GM19025 (cell line): ENCODE measurements at regions not wholly inside any gene's neighbourhood (a gene's known extent, or its start where the extent isn't known, plus 50 kb on each side); places are given as distances from the start of the nearest gene placed in this dataset.
"Not testable (repeated sequence)": the region's sequence is repeated elsewhere in the genome, so short reads cannot be mapped to it uniquely, and the experiment has no call there.

Source experiments
- ATAC-seq: cut with Tn5 transposase; IDR thresholded peaks from one replicate; pipeline ENCODE4 v1.9.1; 2021; ENCODE audit warnings: mild to moderate bottlenecking, low read depth, moderate library complexity; ENCODE audit not compliant: unreplicated experiment

DNA sequence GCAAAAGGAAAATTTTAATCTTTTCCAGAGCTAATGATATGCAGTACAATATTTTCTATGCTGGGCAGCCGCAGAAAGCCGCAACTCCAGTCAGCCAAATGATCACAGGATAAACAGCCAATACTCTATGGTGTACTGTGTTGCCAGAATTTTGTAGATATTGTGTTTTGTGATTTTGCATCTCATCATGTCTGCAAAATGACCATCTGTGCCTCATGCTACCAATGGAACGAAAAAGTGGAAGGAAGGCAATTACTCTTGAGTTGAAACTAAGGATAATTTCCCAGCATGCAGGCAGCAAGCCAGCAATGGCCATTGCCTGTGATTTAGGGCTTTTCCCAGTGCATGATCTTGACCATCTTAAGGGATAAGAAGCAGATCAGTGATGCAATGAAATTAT, 891.9 kb downstream of the PLOD2 start:
- ATAC-seq: no peak

GRCh38 chr3:145272684-145273083, 888.3 kb downstream of the PLOD2 start:
- ATAC-seq: no peak

GRCh38 chr3:145282505-145282904, 878.5 kb downstream of the PLOD2 start:
- ATAC-seq: no peak

- ATAC-seq: peak; percentile 49
These were observed 874.0 kb downstream of the PLOD2 start for GRCh38 chr3:145286937-145287336.

DNA sequence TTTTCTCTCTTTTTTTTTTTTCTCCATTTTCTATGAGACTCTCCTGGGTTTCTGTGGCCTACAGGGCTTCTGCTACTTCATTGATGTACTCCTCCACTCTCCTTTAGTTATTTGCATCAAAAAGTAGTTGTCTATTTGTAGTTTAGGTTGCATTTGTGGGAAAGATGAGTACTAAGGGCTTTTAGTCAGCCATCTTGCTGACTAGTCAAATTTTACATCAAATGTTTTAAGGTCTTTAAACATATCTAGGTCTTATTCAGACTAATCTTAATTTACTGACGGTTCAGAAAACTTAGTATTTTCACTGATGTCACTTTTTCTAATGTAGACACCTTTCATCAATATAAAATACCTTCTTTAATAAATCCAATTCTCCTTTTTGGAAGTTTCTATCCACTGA, 871.0 kb downstream of the PLOD2 start:
- ATAC-seq: no peak

- no peak for ATAC-seq
These were observed 866.4 kb downstream of the PLOD2 start for GRCh38 chr3:145294572-145294971.

GRCh38 chr3:145307272-145307671, 853.7 kb downstream of the PLOD2 start:
- ATAC-seq: no peak

DNA sequence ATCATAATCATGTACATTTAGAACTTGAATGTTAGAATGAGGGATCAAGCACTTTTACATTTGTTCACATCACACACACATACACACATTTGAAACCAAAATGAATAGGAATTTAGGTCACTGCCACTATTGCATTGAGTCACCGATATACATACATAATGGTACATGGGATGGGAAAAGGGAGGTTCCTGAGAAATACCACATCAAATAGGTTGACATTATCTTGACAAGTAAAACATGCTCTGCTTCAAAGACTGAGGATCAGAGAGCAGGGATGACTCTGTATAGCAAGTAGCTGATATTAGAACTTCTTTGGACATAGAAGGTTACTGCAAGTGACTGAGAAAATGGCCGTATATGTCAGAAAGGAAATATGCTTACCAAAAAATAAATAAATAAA, 847.2 kb downstream of the PLOD2 start:
- no peak for ATAC-seq

DNA sequence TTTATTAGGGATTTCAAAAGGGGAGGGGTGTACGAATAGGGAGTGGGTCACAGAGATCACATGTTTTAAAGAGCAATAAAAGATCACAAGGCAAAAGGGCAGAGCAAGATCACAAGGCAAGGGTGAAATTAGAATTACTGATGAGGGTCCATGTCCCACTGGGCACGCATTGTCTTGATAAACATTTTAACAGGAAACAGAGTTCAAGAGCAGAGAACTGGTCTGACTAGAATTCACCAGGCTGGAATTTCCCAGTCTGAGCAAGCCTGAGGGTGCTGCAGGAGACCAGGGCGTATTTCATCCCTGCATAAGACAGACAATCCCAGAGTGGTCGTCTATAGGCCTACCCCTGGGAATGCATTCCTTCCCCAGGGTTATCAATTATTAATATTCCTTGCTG, 844.7 kb downstream of the PLOD2 start:
- not testable (repeated sequence) for ATAC-seq

DNA sequence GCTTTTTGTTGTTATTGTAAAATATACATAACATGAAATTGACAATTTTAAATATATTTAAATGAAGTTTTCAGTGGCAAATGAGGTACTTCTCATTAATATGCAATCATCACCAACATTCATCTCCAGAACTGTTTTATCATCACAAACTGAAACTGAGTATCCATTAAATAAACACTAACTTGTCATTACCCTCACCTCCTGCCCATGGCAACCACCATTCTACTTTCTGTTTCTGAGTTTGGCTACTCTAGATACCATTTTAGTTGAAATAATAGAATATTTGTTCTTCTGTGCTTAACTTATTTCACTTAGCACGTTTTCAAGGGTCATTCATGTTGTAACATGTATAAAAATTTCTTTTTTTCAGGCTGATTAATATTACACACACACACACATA, 834.3 kb downstream of the PLOD2 start:
- no peak for ATAC-seq

- not testable (repeated sequence) for ATAC-seq
These were observed 827.6 kb downstream of the PLOD2 start for GRCh38 chr3:145333427-145333826.

DNA sequence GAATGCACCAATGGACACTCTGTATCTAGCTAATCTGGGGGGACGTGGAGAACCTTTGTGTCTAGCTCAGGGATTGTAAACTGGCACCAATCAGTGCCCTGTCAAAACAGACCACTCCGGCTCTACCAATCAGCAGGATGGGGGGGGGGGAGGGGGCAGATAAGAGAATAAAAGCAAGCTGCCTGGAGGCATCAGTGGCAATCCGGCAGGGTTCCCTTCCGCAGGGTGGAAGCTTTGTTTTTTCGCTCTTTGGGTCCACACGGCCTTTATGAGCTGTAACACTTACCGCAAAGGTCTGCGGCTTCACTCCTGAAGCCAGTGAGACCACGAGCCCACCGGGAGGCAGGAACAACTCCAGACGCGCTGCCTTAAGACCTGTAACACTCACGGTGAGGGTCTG, 827.1 kb downstream of the PLOD2 start:
- no peak for ATAC-seq

GRCh38 chr3:145355206-145355605, 805.8 kb downstream of the PLOD2 start:
- no peak for ATAC-seq

DNA sequence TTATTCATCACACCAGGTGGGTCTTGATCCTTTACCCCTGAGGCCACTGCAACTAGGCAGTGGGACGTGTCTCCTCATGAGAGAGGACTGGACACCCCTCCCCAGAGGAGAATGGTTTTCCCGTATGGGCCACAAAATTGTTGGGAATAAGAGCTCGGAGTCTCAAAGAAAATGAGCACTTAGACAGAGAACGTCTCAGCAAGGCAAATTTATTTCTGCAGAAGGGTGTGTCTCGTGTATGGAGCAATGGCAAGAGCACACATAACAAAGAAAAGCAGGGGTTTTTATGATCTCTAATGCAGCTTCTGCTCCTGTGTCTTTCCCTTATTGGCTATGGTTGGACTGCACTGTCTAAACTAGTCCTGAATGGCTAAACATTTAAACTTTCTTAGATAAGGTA, 803.5 kb downstream of the PLOD2 start:
- ATAC-seq: no peak

GRCh38 chr3:145359040-145359439, 801.9 kb downstream of the PLOD2 start:
- no peak for ATAC-seq

DNA sequence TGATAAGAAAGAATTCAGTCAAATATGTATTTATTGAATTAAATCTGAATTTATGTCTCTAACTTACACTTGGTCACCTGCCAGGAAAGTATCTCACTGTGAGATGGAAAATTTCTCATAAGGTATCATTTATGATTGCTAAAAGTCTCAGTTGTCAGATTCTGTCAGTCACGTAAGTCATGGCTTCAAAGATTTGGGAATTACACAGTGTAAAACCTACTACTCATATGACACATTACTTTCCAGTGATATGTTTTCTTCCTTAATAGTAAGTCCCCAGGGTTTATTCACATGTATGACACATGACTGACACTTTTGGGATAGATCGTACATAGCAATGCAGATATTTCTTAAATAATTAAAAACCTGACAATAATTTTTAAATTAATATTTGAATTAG, 792.2 kb downstream of the PLOD2 start:
- ATAC-seq: no peak

DNA sequence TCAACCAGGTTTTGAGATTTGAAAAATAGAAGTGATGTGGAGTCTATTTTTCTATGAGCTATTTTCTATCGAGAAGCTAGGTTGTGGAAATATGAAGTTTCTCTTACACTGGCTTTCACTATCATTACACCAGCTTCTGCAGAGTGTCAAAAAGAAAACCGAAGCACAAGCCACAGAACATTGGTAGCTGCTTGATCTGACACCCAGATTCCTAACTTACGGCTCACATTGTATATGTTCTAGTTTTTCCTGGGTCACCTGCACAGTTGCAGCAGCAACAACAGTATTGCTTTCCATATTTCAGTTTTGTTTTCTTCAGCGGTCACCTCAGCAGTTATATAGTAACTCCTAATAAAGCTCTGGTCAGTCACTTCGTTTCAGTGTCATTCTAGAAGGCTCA, 790.1 kb downstream of the PLOD2 start:
- ATAC-seq: no peak

- no peak for ATAC-seq
These were observed 783.7 kb downstream of the PLOD2 start for GRCh38 chr3:145377301-145377700.

GRCh38 chr3:145383416-145383815, 777.6 kb downstream of the PLOD2 start:
- ATAC-seq: no peak

DNA sequence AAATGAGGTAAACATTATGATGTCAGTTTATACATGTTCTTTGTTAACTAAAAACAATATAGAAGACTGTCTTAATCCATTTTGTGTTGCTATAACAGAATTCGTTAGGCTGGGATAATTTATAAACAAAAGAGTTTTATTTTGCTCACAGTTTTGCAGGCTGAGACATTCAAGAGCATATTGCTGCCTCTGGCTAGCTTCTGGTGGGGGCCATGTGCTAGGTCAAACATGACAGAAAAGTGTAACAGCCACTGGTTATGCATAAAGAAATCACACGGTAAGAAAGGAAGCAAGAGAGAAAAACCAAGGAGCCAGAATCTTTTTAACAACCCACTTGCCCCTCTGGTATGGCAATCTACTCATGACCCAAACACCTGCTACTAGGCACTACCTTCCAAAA, 776.7 kb downstream of the PLOD2 start:
- ATAC-seq: no peak

DNA sequence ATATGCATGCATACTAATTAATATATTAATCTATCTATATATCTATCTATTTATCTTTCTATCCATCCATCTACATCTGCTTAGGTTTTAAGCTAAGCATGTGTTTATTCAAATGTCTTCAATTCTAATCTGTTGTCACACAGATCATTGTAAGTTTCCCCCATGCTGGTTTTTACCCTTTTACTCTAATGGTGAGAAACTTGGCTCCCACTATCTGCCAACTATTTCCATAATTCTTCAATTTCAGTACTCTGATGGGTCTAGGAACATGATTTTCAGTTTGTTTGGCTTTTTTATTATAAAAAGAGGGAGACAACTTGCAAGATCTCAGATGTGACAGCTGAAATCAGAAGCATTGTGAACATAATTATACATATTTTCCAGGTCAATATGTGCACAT, 773.8 kb downstream of the PLOD2 start:
- ATAC-seq: no peak

GRCh38 chr3:145395421-145395820, 765.6 kb downstream of the PLOD2 start:
- no peak for ATAC-seq

DNA sequence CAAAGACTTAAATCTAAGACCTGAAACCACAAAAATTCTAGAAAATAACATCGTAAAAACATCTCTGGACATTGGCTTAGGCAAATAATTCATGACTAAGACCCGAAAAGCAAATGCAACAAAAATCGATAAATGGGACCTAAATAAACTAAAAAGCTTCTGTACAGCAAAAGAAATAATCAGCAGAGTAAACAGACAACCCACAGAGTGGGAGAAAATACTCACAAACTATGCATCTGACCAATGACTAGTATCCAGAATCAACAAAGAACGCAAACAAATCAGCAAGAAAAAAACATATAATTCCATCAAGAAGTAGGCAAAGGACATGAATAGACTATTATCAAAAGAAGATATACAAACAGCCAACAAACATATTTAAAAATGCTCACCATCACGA, 749.4 kb downstream of the PLOD2 start:
- ATAC-seq: no peak
